Nephron (organoid): ENCODE measurements at regions not wholly inside any gene's neighbourhood (a gene's known extent, or its start where the extent isn't known, plus 50 kb on each side); places are given as distances from the start of the nearest gene placed in this dataset.

Source experiments
- H3K27ac Mint-ChIP-seq, 3 experiments: 2 replicates each; pipeline ENCODE4 v1.8.0; 2020; ENCODE audit warnings: mixed read lengths in 3 of 3, mild to moderate bottlenecking in 2 of 3, moderate library complexity in 1 of 3
- H3K27me3 Mint-ChIP-seq: 2 replicates; pipeline ENCODE4 v1.8.0; 2021; ENCODE audit warnings: low read depth, mild to moderate bottlenecking, moderate library complexity, mixed read lengths
- H3K36me3 Mint-ChIP-seq: 2 replicates; pipeline ENCODE4 v1.8.0; 2020; ENCODE audit warnings: low read depth, mixed read lengths
- H3K4me1 Mint-ChIP-seq: 2 replicates; pipeline ENCODE4 v1.8.0; 2020; ENCODE audit warnings: mixed read lengths
- H3K4me3 Mint-ChIP-seq, 3 experiments: 2 replicates each; pipeline ENCODE4 v1.8.0; 2020; ENCODE audit warnings: mild to moderate bottlenecking in 3 of 3, mixed read lengths in 3 of 3, moderate library complexity in 2 of 3
- H3K9me3 Mint-ChIP-seq: 2 replicates; pipeline ENCODE4 v1.8.0; 2020; ENCODE audit warnings: mixed read lengths
- TF ChIP-seq, protein P1 (sequence below), 3 experiments: fragments of 200-600 bp; sonication (generic); IDR thresholded peaks; one replicate each; pipeline ENCODE4 v1.5.0; 2021; ENCODE audit warnings: antibody characterized with exemption in 3 of 3; ENCODE audit not compliant: unreplicated experiment in 3 of 3

DNA sequence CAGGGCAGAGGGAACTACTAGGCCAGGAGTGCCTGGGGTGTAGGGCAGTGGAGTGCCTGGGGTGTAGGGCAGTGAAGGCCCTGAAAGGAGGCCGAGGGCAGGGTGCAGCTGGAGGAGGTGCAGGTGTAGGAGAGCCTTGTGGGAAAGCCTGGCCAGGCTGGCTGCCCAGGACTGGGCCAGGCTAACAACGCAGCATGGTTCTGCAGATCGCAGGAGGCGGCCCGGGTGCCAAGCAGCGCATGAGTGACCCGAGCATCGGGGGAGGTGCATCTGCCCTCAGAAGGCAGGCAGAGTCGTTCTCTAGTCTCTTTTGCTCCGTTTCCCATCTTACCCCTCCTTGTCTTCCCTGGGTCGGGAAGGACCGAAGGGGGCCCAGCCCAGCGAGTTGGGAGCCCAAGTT, 151.5 kb upstream of the PHACTR3 start:
- TF ChIP-seq, protein P1, sequence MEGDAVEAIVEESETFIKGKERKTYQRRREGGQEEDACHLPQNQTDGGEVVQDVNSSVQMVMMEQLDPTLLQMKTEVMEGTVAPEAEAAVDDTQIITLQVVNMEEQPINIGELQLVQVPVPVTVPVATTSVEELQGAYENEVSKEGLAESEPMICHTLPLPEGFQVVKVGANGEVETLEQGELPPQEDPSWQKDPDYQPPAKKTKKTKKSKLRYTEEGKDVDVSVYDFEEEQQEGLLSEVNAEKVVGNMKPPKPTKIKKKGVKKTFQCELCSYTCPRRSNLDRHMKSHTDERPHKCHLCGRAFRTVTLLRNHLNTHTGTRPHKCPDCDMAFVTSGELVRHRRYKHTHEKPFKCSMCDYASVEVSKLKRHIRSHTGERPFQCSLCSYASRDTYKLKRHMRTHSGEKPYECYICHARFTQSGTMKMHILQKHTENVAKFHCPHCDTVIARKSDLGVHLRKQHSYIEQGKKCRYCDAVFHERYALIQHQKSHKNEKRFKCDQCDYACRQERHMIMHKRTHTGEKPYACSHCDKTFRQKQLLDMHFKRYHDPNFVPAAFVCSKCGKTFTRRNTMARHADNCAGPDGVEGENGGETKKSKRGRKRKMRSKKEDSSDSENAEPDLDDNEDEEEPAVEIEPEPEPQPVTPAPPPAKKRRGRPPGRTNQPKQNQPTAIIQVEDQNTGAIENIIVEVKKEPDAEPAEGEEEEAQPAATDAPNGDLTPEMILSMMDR (IDR thresholded peaks at IDR 0.05; ENCODE audit: unreplicated experiment in 3 of 3), result no peak
- H3K4me1 Mint-ChIP-seq, result peaks cover 43% of the 10 kb centered on the region
- no peaks in the 10 kb centered on the region for H3K36me3 Mint-ChIP-seq
- H3K27ac Mint-ChIP-seq, result peak overlapping the region in 1 of 3 experiments; percentile 1
- no peak overlapping the region for H3K4me3 Mint-ChIP-seq
- no peaks in the 10 kb centered on the region for H3K9me3 Mint-ChIP-seq
- H3K27me3 Mint-ChIP-seq, result peaks cover 33% of the 10 kb centered on the region

DNA sequence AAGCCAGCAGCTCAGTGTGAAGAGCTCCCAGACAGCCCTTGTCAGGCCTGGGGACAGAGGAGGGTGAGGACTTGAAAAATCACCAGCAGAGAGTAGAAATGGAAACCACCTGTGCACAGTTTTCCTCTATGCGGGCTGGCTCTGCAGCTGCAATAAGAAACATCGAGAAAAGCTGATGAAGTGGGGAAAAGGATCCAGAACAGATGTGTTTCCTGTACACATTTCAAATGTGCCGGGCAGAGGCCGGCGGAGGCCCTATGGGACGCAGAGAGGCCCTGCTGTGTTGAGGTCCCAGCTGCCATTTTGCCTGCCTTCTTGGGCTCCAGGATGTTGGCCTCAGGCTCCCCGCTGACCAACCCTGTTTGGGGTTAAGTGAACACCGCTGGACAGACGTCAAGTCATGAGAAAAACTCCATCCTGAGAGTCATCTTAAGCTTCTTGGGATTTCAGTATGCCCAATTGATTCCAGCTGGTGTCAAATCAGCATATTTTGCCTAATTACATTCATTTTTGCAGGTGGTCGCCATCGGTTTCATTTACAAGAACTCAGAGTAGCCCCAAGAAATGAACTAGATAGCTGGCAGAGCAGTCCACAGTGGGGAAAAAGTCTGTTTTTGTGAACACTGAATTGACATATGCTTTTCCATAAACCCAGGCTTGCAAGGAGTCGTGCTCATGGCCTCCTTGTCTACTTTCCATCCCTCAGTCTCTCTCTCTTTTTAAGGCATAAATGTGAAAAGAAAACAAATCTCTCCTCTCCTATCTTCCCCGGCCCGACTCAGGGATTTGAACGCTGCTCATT, 150.4 kb upstream of the PHACTR3 start:
- H3K27ac Mint-ChIP-seq, result peak overlapping the region; percentile 5 to 38 (median 22)
- H3K36me3 Mint-ChIP-seq, result no peaks in the 10 kb centered on the region
- peaks cover 43% of the 10 kb centered on the region for H3K4me1 Mint-ChIP-seq
- TF ChIP-seq, protein P1 (IDR thresholded peaks at IDR 0.05; ENCODE audit: unreplicated experiment in 3 of 3), result no peak
- H3K4me3 Mint-ChIP-seq, result no peak overlapping the region
- H3K9me3 Mint-ChIP-seq, result no peaks in the 10 kb centered on the region
- peaks cover 30% of the 10 kb centered on the region for H3K27me3 Mint-ChIP-seq

DNA sequence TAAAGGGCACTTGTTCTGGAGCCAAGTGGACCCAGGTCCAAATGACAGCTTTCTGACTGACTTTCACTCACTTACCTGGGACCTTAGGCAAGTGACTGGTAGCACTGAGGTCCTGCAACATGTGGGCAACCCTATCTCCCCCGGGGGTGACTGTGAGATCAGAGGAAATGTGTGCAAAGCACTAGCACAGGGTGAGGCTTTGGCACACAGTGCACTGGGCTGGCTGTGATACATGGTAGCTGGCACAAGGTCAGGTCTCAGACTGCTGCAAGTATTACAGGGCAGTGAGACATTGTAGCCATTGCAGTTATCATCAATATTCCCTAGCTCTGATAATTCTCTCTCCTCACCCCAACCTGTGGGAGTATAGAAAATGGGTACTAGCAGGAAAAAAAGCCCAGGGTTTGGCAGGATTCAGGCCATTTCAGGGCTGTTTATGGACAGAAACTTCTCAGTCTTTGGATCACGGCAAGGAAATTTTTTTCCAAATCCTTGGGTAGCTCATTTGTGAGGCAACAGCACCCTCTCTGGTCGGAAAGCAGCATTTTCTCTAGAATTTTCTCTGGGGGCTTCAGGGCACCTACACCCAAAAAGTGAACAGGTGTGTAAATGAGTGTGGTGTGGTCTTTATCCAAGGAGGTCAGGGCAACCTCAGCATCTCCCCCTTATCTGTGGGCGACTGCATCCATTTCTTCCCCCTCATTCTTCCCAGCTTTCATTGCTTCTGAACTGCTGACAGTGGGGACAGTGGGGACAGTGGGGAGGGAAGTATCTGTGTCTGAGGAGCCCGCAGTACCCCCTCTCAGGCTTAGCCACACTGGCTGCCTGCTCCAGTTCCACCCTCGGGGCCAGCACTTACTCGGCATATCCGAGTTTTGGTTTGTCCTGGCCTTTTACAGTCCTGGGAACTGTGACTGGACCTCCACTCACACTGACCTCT, 148.7 kb upstream of the PHACTR3 start:
- Mint-ChIP-seq H3K27me3 (peaks cover 32% of the 10 kb centered on the region), H3K36me3 (no peaks in the 10 kb centered on the region), H3K9me3 (no peaks in the 10 kb centered on the region), H3K4me1 (peaks cover 42% of the 10 kb centered on the region), H3K4me3 (no peak overlapping the region), H3K27ac (no peak overlapping the region)
- TF ChIP-seq, protein P1 (IDR thresholded peaks at IDR 0.05; ENCODE audit: unreplicated experiment in 3 of 3), result peak; percentile 69 to 78 (median 74)

DNA sequence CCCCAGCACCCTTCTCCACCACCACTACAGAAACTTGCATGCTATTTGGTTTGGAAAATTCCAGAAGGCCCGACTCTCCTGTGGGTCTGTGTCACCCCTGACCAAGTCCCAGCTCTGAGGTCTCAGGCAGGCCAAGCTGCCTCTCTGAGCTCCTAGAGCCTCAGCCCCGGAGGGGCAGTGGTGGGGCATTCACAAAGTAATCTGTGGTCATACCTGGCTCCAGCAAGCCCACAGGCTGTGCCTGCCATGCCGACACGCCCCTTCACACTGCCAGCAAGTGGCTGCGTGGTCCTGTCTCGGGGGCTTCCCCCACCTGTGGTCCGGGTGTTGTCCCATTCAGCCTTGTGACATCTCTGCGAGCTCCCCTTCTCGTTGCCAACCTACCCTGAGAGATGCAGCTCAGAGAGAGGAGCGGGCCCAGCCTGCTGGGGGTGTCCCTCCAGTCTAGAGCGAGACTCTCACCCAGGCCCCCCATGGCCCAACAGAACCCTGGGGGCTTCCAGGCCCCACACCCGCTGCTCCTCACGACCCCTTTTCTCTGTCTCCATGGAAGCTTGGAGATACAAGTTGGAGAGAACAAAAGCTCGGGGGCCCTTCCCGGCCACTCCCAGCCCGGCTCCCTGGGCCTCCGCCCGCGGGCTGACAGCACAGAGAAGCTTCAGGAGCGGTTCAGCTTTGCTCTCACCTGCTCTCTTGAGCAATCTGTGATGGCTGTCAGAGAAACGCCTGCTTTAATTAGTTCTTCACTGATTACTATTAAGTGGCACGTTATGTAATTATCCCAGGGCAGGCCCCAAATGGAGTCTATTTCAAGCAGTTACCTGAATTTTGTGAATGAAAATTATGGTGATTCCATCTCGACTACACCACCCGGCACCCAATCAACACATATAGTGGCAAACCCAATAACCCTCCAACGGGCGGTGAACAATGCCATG, 147.7 kb upstream of the PHACTR3 start:
- H3K36me3 Mint-ChIP-seq, result no peaks in the 10 kb centered on the region
- H3K27me3 Mint-ChIP-seq, result peaks cover 37% of the 10 kb centered on the region
- no peak overlapping the region for H3K4me3 Mint-ChIP-seq
- peaks cover 33% of the 10 kb centered on the region for H3K4me1 Mint-ChIP-seq
- H3K9me3 Mint-ChIP-seq, result no peaks in the 10 kb centered on the region
- H3K27ac Mint-ChIP-seq, result no peak overlapping the region
- TF ChIP-seq, protein P1 (IDR thresholded peaks at IDR 0.05; ENCODE audit: unreplicated experiment in 3 of 3), result no peak

DNA sequence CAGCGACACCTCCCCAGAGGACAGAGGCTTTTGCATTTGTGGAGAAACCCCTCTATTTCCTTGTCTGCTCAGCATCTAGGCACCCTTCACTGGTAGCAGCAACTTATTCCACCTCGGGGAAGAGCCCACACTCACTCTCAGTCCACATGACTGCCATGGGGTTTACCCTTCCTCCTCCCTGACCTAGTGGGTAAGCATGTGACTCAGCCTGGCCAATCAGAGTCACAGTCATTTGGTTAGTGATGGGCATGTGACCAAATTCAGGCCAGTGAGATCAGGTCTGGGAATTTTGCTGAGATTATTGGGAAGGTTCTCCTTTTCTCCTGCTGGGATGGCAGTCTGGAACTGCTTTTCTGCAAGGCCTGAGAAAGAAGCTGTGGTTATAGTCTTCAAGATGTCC, 145.7 kb upstream of the PHACTR3 start:
- TF ChIP-seq, protein P1 (IDR thresholded peaks at IDR 0.05; ENCODE audit: unreplicated experiment in 3 of 3), result no peak
- peaks cover 19% of the 10 kb centered on the region for H3K4me1 Mint-ChIP-seq
- no peak overlapping the region for H3K27ac Mint-ChIP-seq
- no peaks in the 10 kb centered on the region for H3K9me3 Mint-ChIP-seq
- H3K4me3 Mint-ChIP-seq, result no peak overlapping the region
- no peaks in the 10 kb centered on the region for H3K36me3 Mint-ChIP-seq
- H3K27me3 Mint-ChIP-seq, result peaks cover 48% of the 10 kb centered on the region
